Panc1 (cell line): ENCODE measurements at regions not wholly inside any gene's neighbourhood (a gene's known extent, or its start where the extent isn't known, plus 50 kb on each side); places are given as distances from the start of the nearest gene placed in this dataset.

Experiments
- ATAC-seq: fragments of 200-7000 bp; cut with Tn5 transposase; 2 replicates; pipeline ENCODE4 v1.9.1; 2020; ENCODE audit warnings: mild to moderate bottlenecking, moderate library complexity
- BruUV-seq: library from RNA; stranded (reverse); fragments of 400-500 nt; replicated peaks from 2 replicates; lab custom pipeline; 2021; lab: Mats Ljungman, UMichigan
- CTCF ChIA-PET: fragments of 300-600 bp; sonication (Branson Sonifier 250); formaldehyde crosslinking; loops from one replicate; lab custom pipeline; 2022; ENCODE audit warnings: antibody characterized with exemption; lab: Charles Lee
- POLR2A ChIA-PET: fragments of 300-600 bp; sonication (Branson Sonifier 250); formaldehyde crosslinking; loops from one replicate; lab custom pipeline; 2022; ENCODE audit warnings: antibody characterized with exemption; lab: Charles Lee
- DNase-seq: peaks from one replicate; pipeline ENCODE4 v3.0.0-alpha.2; 2010; ENCODE audit warnings: low read depth, low spot score
- H3K27ac ChIP-seq: 2 replicates; pipeline ENCODE4 v1.5.1; 2011; ENCODE audit warnings: mild to moderate bottlenecking, low read length, inconsistent platforms
- H3K27me3 ChIP-seq: fragments of 200-500 bp; sonication (Bioruptor generic); 2 replicates; pipeline ENCODE4 v1.6.0; 2014; ENCODE audit warnings: low read length, inconsistent platforms; ENCODE audit not compliant: control insufficient read depth, insufficient read depth
- H3K36me3 ChIP-seq: fragments of 200-500 bp; sonication (Bioruptor generic); 2 replicates; pipeline ENCODE4 v1.5.1; 2014; ENCODE audit warnings: inconsistent platforms, mild to moderate bottlenecking, low read length, moderate library complexity; ENCODE audit not compliant: control insufficient read depth, insufficient read depth
- H3K4me1 ChIP-seq: 2 replicates; pipeline ENCODE4 v1.5.1; 2011; ENCODE audit warnings: inconsistent platforms, mild to moderate bottlenecking, low read length, moderate library complexity; ENCODE audit not compliant: control insufficient read depth, insufficient read depth
- H3K4me3 ChIP-seq, 2 experiments: 2 replicates each; pipeline ENCODE4 v1.5.1; 2011 to 2012; ENCODE audit warnings: low read depth in 2 of 2, low read length in 2 of 2, mild to moderate bottlenecking in 2 of 2, inconsistent platforms in 1 of 2, moderate library complexity in 1 of 2
- H3K9me3 ChIP-seq: fragments of 200-500 bp; sonication (Bioruptor generic); 2 replicates; pipeline ENCODE4 v1.5.1; 2014; ENCODE audit warnings: low read depth, mild to moderate bottlenecking, inconsistent platforms, low read length, moderate library complexity; ENCODE audit not compliant: control insufficient read depth, insufficient read depth
- CTCF ChIP-seq: fragments of 450-650 bp; IDR thresholded peaks from 2 replicates; pipeline ENCODE4 v1.5.1; 2017; ENCODE audit warnings: mild to moderate bottlenecking
- POLR2AphosphoS5 ChIP-seq: IDR thresholded peaks from 2 replicates; pipeline ENCODE4 v1.6.1; 2012; ENCODE audit warnings: mild to moderate bottlenecking, low read depth, low read length, moderate library complexity
- REST ChIP-seq, 2 experiments: IDR thresholded peaks; 2 replicates each; pipeline ENCODE4 v1.6.1; 2011 to 2012; ENCODE audit warnings: low read depth in 2 of 2, control low read depth in 1 of 2, low read length in 1 of 2, mild to moderate bottlenecking in 1 of 2, moderate library complexity in 1 of 2; ENCODE audit not compliant: insufficient read depth in 1 of 2
- SIN3A ChIP-seq: IDR thresholded peaks from 2 replicates; pipeline ENCODE4 v1.6.1; 2012; ENCODE audit warnings: low read depth, mild to moderate bottlenecking, low read length, moderate library complexity, borderline replicate concordance; ENCODE audit not compliant: insufficient read depth
- TCF7L2 ChIP-seq: IDR thresholded peaks from 2 replicates; pipeline ENCODE4 v1.6.1; 2011; ENCODE audit warnings: mild to moderate bottlenecking, low read depth, low read length, inconsistent platforms
- in situ Hi-C: cut with HindIII; loops from 2 replicates; pipeline ENCODE4 v1.10.0; 2016; ENCODE audit warnings: low sequenced_read_pairs, low pct_unique_long_range_greater_than_20kb
- intact Hi-C: fragments of 100-400 bp; cut with micrococcal nuclease; formaldehyde crosslinking; loops from one replicate; pipeline ENCODE4 v1.10.0; 2022; ENCODE audit not compliant: unreplicated experiment

GRCh38 chr1:194445244-194445643 is 1258.8 kb upstream of the B3GALT2 start:
- no peak for ATAC-seq
- no TSS peak for BruUV-seq
- H3K9me3 ChIP-seq, result no peaks in the 10 kb centered on the region

GRCh38 chr1:194442901-194443575 is 1256.6 kb upstream of the B3GALT2 start:
- H3K27ac ChIP-seq, result no peak overlapping the region
- no peaks in the 10 kb centered on the region for H3K9me3 ChIP-seq
- intact Hi-C loops, result no loop called here
- H3K36me3 ChIP-seq, result no peaks in the 10 kb centered on the region
- ChIA-PET POLR2A (no interaction called here), CTCF (no interaction called here)
- ATAC-seq (no peak), DNase-seq (no peak)
- no peaks in the 10 kb centered on the region for H3K4me1 ChIP-seq
- H3K4me3 ChIP-seq, result no peak overlapping the region
- no peaks in the 10 kb centered on the region for H3K27me3 ChIP-seq
- no peak for TF ChIP-seq REST (IDR thresholded peaks at IDR 0.05; ENCODE audit: insufficient read depth in 1 of 2, low read depth in 2 of 2, low read length in 1 of 2)
- TF ChIP-seq SIN3A, result no peak
- TF ChIP-seq CTCF, result no peak
- no peak for TF ChIP-seq POLR2AphosphoS5
- TF ChIP-seq TCF7L2, result no peak
- BruUV-seq, result no TSS peak
- in situ Hi-C loops, result no loop called here

More at GRCh38 chr1:194445244-194445643, 1258.8 kb upstream of the B3GALT2 start:
- in situ Hi-C loops, result no loop called here
- H3K27me3 ChIP-seq, result no peaks in the 10 kb centered on the region
- no peaks in the 10 kb centered on the region for H3K4me1 ChIP-seq
- TF ChIP-seq TCF7L2, result no peak
- no peak for TF ChIP-seq REST (IDR thresholded peaks at IDR 0.05; ENCODE audit: insufficient read depth in 1 of 2, low read depth in 2 of 2, low read length in 1 of 2)
- TF ChIP-seq SIN3A, result no peak
- DNase-seq, result no peak
- ChIA-PET POLR2A (interaction anchor here (0.7 kb wide), 1 partner anchor 723 kb away, joined by 11 read pairs; no protein-coding TSS in a partner anchor), CTCF (no interaction called here)
- intact Hi-C loops, result no loop called here
- no peak overlapping the region for H3K4me3 ChIP-seq
- no peak overlapping the region for H3K27ac ChIP-seq
- no peaks in the 10 kb centered on the region for H3K36me3 ChIP-seq
